HEK293 (cell line): ENCODE measurements at regions not wholly inside any gene's neighbourhood (a gene's known extent, or its start where the extent isn't known, plus 50 kb on each side); places are given as distances from the start of the nearest gene placed in this dataset.

Source experiments
- CTCF ChIA-PET: fragments of 350-600 bp; formaldehyde crosslinking; extraction: SDS; loops from one replicate; lab custom pipeline; 2021; ENCODE audit warnings: antibody characterized with exemption; lab: Yijun Ruan, JAX
- POLR2A ChIA-PET: fragments of 300-600 bp; formaldehyde crosslinking; extraction: SDS; loops from one replicate; lab custom pipeline; 2020; ENCODE audit warnings: antibody characterized with exemption, inconsistent platforms; lab: Yijun Ruan, JAX
- H3K27ac ChIP-seq: fragments of 200-500 bp; sonication (Bioruptor generic); 2 replicates; pipeline ENCODE4 v1.5.1; 2014; ENCODE audit warnings: low read depth, low read length, control low read depth, inconsistent platforms; ENCODE audit errors: extremely low read depth
- H3K36me3 ChIP-seq, 2 experiments: fragments of 200-500 bp in 1 of 2; sonication (Bioruptor generic) in 1 of 2; 1 replicate in 1 of 2; 2 replicates in 1 of 2; pipeline ENCODE4 v1.5.1; 2014 to 2017; ENCODE audit warnings: inconsistent platforms in 2 of 2, low read length in 2 of 2; ENCODE audit not compliant: control insufficient read depth in 2 of 2, insufficient read depth in 1 of 2
- H3K4me1 ChIP-seq: fragments of 200-500 bp; sonication (Bioruptor generic); 2 replicates; pipeline ENCODE4 v1.5.1; 2014; ENCODE audit warnings: mild to moderate bottlenecking, low read length, inconsistent platforms; ENCODE audit not compliant: control insufficient read depth, insufficient read depth
- H3K4me3 ChIP-seq: 2 replicates; pipeline ENCODE4 v1.5.1; 2011; ENCODE audit warnings: low read depth, mild to moderate bottlenecking, control low read depth, low read length, moderate library complexity
- H3K9me3 ChIP-seq: fragments of 200-500 bp; sonication (Bioruptor generic); 2 replicates; pipeline ENCODE4 v1.5.1; 2014; ENCODE audit warnings: low read depth, low read length, inconsistent platforms; ENCODE audit not compliant: control insufficient read depth, insufficient read depth
- ATF2 ChIP-seq: fragments of 450-650 bp; formaldehyde crosslinking; IDR thresholded peaks from 2 replicates; pipeline ENCODE4 v1.5.1; 2016; ENCODE audit warnings: missing biosample characterization, missing genetic modification characterization, low read depth
- BCL11B ChIP-seq: fragments of 450-650 bp; formaldehyde crosslinking; IDR thresholded peaks from 2 replicates; pipeline ENCODE4 v1.5.1; 2016; ENCODE audit warnings: low read depth, missing biosample characterization, missing genetic modification characterization
- FEZF1 ChIP-seq: fragments of 450-650 bp; formaldehyde crosslinking; IDR thresholded peaks from 2 replicates; pipeline ENCODE4 v1.5.1; 2016; ENCODE audit warnings: missing biosample characterization, missing genetic modification characterization
- PRDM10 ChIP-seq: fragments of 450-650 bp; formaldehyde crosslinking; IDR thresholded peaks from 2 replicates; pipeline ENCODE4 v1.5.1; 2016; ENCODE audit warnings: missing biosample characterization, missing genetic modification characterization
- PRDM4 ChIP-seq: fragments of 450-650 bp; formaldehyde crosslinking; IDR thresholded peaks from 2 replicates; pipeline ENCODE4 v1.5.1; 2017; ENCODE audit warnings: missing biosample characterization, missing genetic modification characterization
- SALL2 ChIP-seq: fragments of 450-650 bp; formaldehyde crosslinking; IDR thresholded peaks from 2 replicates; pipeline ENCODE4 v1.5.0; 2017; ENCODE audit warnings: missing biosample characterization, mild to moderate bottlenecking, missing genetic modification characterization, borderline replicate concordance
- ZBTB1 ChIP-seq: fragments of 450-650 bp; formaldehyde crosslinking; IDR thresholded peaks from 2 replicates; pipeline ENCODE4 v1.5.1; 2016; ENCODE audit warnings: missing biosample characterization, missing genetic modification characterization
- ZBTB10 ChIP-seq: fragments of 450-650 bp; formaldehyde crosslinking; IDR thresholded peaks from 2 replicates; pipeline ENCODE4 v1.5.1; 2016; ENCODE audit warnings: missing biosample characterization, missing genetic modification characterization
- ZBTB21 ChIP-seq: fragments of 450-650 bp; formaldehyde crosslinking; IDR thresholded peaks from 2 replicates; pipeline ENCODE4 v1.5.1; 2017; ENCODE audit warnings: missing biosample characterization, missing genetic modification characterization
- ZBTB26 ChIP-seq: fragments of 450-650 bp; formaldehyde crosslinking; optimal IDR thresholded peaks from 2 replicates; pipeline ENCODE3; 2016; ENCODE audit warnings: missing biosample characterization, mild to moderate bottlenecking, missing genetic modification characterization
- ZNF146 ChIP-seq: fragments of 450-650 bp; formaldehyde crosslinking; IDR thresholded peaks from 2 replicates; pipeline ENCODE4 v1.5.1; 2016; ENCODE audit warnings: missing biosample characterization, missing genetic modification characterization
- ZNF214 ChIP-seq: fragments of 450-650 bp; formaldehyde crosslinking; IDR thresholded peaks from 2 replicates; pipeline ENCODE4 v1.5.1; 2017; ENCODE audit warnings: missing biosample characterization, mild to moderate bottlenecking, missing genetic modification characterization, borderline replicate concordance
- ZNF362 ChIP-seq: fragments of 450-650 bp; formaldehyde crosslinking; IDR thresholded peaks from 2 replicates; pipeline ENCODE4 v1.5.1; 2016; ENCODE audit warnings: missing biosample characterization, missing genetic modification characterization
- ZNF518A ChIP-seq: fragments of 450-650 bp; formaldehyde crosslinking; conservative IDR thresholded peaks from 2 replicates; pipeline ENCODE4 v1.5.1; 2016; ENCODE audit warnings: low read depth, missing biosample characterization, missing genetic modification characterization
- ZNF561 ChIP-seq: fragments of 450-650 bp; IDR thresholded peaks from 2 replicates; pipeline ENCODE4 v1.5.1; 2018; ENCODE audit warnings: missing biosample characterization, missing genetic modification characterization, borderline replicate concordance
- ZNF624 ChIP-seq: fragments of 450-650 bp; formaldehyde crosslinking; IDR thresholded peaks from 2 replicates; pipeline ENCODE4 v1.5.1; 2017; ENCODE audit warnings: missing biosample characterization, missing genetic modification characterization
- ZNF76 ChIP-seq: fragments of 450-650 bp; formaldehyde crosslinking; IDR thresholded peaks from 2 replicates; pipeline ENCODE4; 2016; ENCODE audit warnings: low read depth, missing biosample characterization, missing genetic modification characterization, borderline replicate concordance
- ZNF791 ChIP-seq: fragments of 450-650 bp; formaldehyde crosslinking; IDR thresholded peaks from 2 replicates; pipeline ENCODE4 v1.5.1; 2016; ENCODE audit warnings: missing biosample characterization, missing genetic modification characterization

GRCh38 chr1:232518349-232518748 is 111.6 kb downstream of the SIPA1L2 start (continued):
- no peak for TF ChIP-seq ATF2
- TF ChIP-seq FEZF1 (tag by site-specific recombination): no peak
- TF ChIP-seq ZNF518A: no peak
- no peak for TF ChIP-seq ZBTB21 (tag by site-specific recombination)
- TF ChIP-seq ZNF561 (tag by site-specific recombination): no peak
- no peak for TF ChIP-seq SALL2 (tag by site-specific recombination)

- H3K4me3 ChIP-seq: no peak overlapping the region
- ChIA-PET CTCF (interaction anchor here (1.0 kb wide), 1 partner anchor 112 kb away, joined by 5 read pairs; the partner anchor contains the start of gene SIPA1L2), POLR2A (no interaction called here)
- H3K27ac ChIP-seq: no peak overlapping the region
- no peaks in the 10 kb centered on the region for H3K4me1 ChIP-seq
- peaks cover 0 to 7% of the 10 kb centered on the region in 2 experiments; a peak in 2 of 3 replicates for H3K36me3 ChIP-seq
- no peaks in the 10 kb centered on the region for H3K9me3 ChIP-seq
- no peak for TF ChIP-seq ZNF791
- no peak for TF ChIP-seq BCL11B (tag by site-specific recombination)
- no peak for TF ChIP-seq PRDM10 (tag by site-specific recombination)
- TF ChIP-seq ZNF624 (tag by site-specific recombination): no peak
- no peak for TF ChIP-seq PRDM4 (tag by site-specific recombination)
- no peak for TF ChIP-seq ZBTB1 (tag by site-specific recombination)
- no peak for TF ChIP-seq ZBTB10
- TF ChIP-seq ZNF214 (tag by site-specific recombination): no peak
- no peak for TF ChIP-seq ZNF76
- no peak for TF ChIP-seq ZNF146 (tag by site-specific recombination)
- TF ChIP-seq ZBTB26: no peak
- no peak for TF ChIP-seq ZNF362 (tag by site-specific recombination)
Observed at GRCh38 chr1:232517204-232517603, 112.7 kb downstream of the SIPA1L2 start.
